AG04450 (cell line): ENCODE measurements at regions not wholly inside any gene's neighbourhood (a gene's known extent, or its start where the extent isn't known, plus 50 kb on each side); places are given as distances from the start of the nearest gene placed in this dataset.

Experiments used
- CTCF ChIA-PET: fragments of 300-600, 350-600 bp; formaldehyde crosslinking; extraction: SDS; loops from one replicate; lab custom pipeline; 2022; ENCODE audit warnings: antibody characterized with exemption, inconsistent platforms; lab: Charles Lee
- POLR2A ChIA-PET: fragments of 350-600 bp; formaldehyde crosslinking; extraction: SDS; loops from one replicate; lab custom pipeline; 2021; ENCODE audit warnings: antibody characterized with exemption, inconsistent platforms; lab: Yijun Ruan, JAX
- DNase-seq: peaks from one replicate; pipeline ENCODE4 v3.0.0-alpha.2; 2011; ENCODE audit warnings: low read depth, low spot score
- H3K27ac ChIP-seq: one replicate; pipeline ENCODE4 v1.5.1; 2012; ENCODE audit warnings: low read depth, low read length, control low read depth
- H3K27me3 ChIP-seq: one replicate; pipeline ENCODE4 v1.6.0; 2012; ENCODE audit warnings: low read length; ENCODE audit not compliant: control insufficient read depth, insufficient read depth
- H3K4me3 ChIP-seq: 2 replicates; pipeline ENCODE4 v1.5.1; 2011; ENCODE audit warnings: mild to moderate bottlenecking, low read depth, low read length, control low read depth
- H3K9me3 ChIP-seq: 2 replicates; pipeline ENCODE4 v1.5.1; 2012; ENCODE audit warnings: low read length; ENCODE audit not compliant: control insufficient read depth, insufficient read depth
- CTCF ChIP-seq: IDR thresholded peaks from 2 replicates; pipeline ENCODE4 v1.5.1; 2011; ENCODE audit warnings: low read depth, low read length, control low read depth, inconsistent platforms

GRCh38 chr1:29417971-29418370 lies 181.6 kb downstream of the PTPRU start:
- Histone ChIP-seq H3K4me3 (no peak overlapping the region), H3K9me3 (no peaks in the 10 kb centered on the region), H3K27me3 (peaks cover 5% of the 10 kb centered on the region), H3K27ac (no peak overlapping the region)
- DNase-seq = no peak
- ChIA-PET POLR2A (no interaction called here), CTCF (no interaction called here)
- TF ChIP-seq CTCF = no peak

GRCh38 chr1:29417147-29417858 lies 181.0 kb downstream of the PTPRU start:
- ChIA-PET CTCF (no interaction called here), POLR2A (no interaction called here)
- TF ChIP-seq CTCF = no peak
- Histone ChIP-seq H3K27me3 (peaks cover 5% of the 10 kb centered on the region), H3K9me3 (no peaks in the 10 kb centered on the region), H3K4me3 (no peak overlapping the region), H3K27ac (no peak overlapping the region)
- DNase-seq = no peak

- Histone ChIP-seq H3K27me3 (peaks cover 5% of the 10 kb centered on the region), H3K9me3 (no peaks in the 10 kb centered on the region), H3K4me3 (no peak overlapping the region), H3K27ac (no peak overlapping the region)
- ChIA-PET POLR2A (no interaction called here), CTCF (interaction anchor here (1.0 kb wide), 1 partner anchor 76 kb away, joined by 3 read pairs; no protein-coding TSS in a partner anchor)
- no peak for DNase-seq
- TF ChIP-seq CTCF = peak; percentile 23; the same call in 1 of the 2 replicates
Observed at GRCh38 chr1:29416267-29417146, 180.2 kb downstream of the PTPRU start.

GRCh38 chr1:29415861-29416260 lies 179.5 kb downstream of the PTPRU start:
- no peaks in the 10 kb centered on the region for H3K9me3 ChIP-seq
- no peak overlapping the region for H3K4me3 ChIP-seq
- no peak for DNase-seq
- no peak overlapping the region for H3K27ac ChIP-seq
- ChIA-PET CTCF (interaction anchor here (1.0 kb wide), 1 partner anchor 76 kb away, joined by 3 read pairs; no protein-coding TSS in a partner anchor), POLR2A (no interaction called here)
- TF ChIP-seq CTCF = no peak
- peaks cover 5% of the 10 kb centered on the region for H3K27me3 ChIP-seq
